IMR-90 (cell line): ENCODE measurements at regions not wholly inside any gene's neighbourhood (a gene's known extent, or its start where the extent isn't known, plus 50 kb on each side); places are given as distances from the start of the nearest gene placed in this dataset.

ENCODE experiments used
- MAZ ChIP-seq: IDR thresholded peaks from 2 replicates; pipeline ENCODE4 v1.6.1; 2012; ENCODE audit warnings: low read depth, mild to moderate bottlenecking, low read length, improper control_type of control experiment, moderate library complexity, borderline replicate concordance
- MXI1 ChIP-seq: IDR thresholded peaks from 2 replicates; pipeline ENCODE4 v1.6.1; 2012; ENCODE audit warnings: low read depth, mild to moderate bottlenecking, low read length, moderate library complexity, borderline replicate concordance
- POLR2A ChIP-seq: IDR thresholded peaks from 2 replicates; pipeline ENCODE4 v1.6.1; 2012; ENCODE audit warnings: mild to moderate bottlenecking, low read depth, low read length
- RAD21 ChIP-seq: IDR thresholded peaks from 2 replicates; pipeline ENCODE4 v1.6.1; 2012; ENCODE audit warnings: low read length, improper control_type of control experiment
- RCOR1 ChIP-seq: IDR thresholded peaks from 2 replicates; pipeline ENCODE4 v1.6.1; 2012; ENCODE audit warnings: mild to moderate bottlenecking, low read length, improper control_type of control experiment; ENCODE audit not compliant: insufficient replicate concordance
- RFX5 ChIP-seq: IDR thresholded peaks from 2 replicates; pipeline ENCODE4 v1.8.0; 2012; ENCODE audit warnings: low read depth, mild to moderate bottlenecking, low read length, moderate library complexity
- TF ChIP-seq, protein P1 (sequence below): conservative IDR thresholded peaks from 2 replicates; pipeline ENCODE4 v1.5.1; 2012; ENCODE audit warnings: mild to moderate bottlenecking, low read depth, low read length, improper control_type of control experiment
- TF ChIP-seq, protein P2 (sequence below): fragments of 150-350 bp; IDR thresholded peaks from 2 replicates; pipeline ENCODE4 v1.6.1; 2017; ENCODE audit warnings: mild to moderate bottlenecking, antibody characterized with exemption, low read length, low read depth
- TF ChIP-seq, protein P3 (sequence below): fragments of 150-350 bp; IDR thresholded peaks from 2 replicates; pipeline ENCODE4 v1.6.1; 2016; ENCODE audit warnings: low read depth, mild to moderate bottlenecking, low read length, moderate library complexity, borderline replicate concordance

DNA sequence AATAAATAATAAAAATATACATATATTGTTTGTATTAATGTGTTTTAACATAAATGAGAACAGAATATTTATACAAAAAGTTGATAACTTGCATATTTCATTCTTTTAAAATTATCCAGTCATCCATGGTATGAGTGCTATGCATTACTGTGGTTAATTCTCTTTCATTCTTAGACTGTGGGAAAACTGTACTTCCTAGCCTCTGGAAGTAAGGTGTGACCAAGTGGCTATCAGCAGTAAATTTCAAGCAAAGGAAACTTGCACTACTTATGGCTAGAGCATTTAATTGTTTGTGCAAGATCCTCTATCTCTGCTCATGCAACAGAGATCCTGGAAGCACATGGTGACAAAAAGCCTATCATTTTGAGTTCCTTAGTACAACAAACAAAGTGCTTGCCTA is 1054.5 kb upstream of the PABPC4L start:
- TF ChIP-seq, protein P1, sequence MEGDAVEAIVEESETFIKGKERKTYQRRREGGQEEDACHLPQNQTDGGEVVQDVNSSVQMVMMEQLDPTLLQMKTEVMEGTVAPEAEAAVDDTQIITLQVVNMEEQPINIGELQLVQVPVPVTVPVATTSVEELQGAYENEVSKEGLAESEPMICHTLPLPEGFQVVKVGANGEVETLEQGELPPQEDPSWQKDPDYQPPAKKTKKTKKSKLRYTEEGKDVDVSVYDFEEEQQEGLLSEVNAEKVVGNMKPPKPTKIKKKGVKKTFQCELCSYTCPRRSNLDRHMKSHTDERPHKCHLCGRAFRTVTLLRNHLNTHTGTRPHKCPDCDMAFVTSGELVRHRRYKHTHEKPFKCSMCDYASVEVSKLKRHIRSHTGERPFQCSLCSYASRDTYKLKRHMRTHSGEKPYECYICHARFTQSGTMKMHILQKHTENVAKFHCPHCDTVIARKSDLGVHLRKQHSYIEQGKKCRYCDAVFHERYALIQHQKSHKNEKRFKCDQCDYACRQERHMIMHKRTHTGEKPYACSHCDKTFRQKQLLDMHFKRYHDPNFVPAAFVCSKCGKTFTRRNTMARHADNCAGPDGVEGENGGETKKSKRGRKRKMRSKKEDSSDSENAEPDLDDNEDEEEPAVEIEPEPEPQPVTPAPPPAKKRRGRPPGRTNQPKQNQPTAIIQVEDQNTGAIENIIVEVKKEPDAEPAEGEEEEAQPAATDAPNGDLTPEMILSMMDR = no peak
- TF ChIP-seq RAD21 (no peak), POLR2A (no peak), MAZ (no peak), RCOR1 (no peak), RFX5 (no peak), MXI1 (no peak)
- TF ChIP-seq, protein P2, sequence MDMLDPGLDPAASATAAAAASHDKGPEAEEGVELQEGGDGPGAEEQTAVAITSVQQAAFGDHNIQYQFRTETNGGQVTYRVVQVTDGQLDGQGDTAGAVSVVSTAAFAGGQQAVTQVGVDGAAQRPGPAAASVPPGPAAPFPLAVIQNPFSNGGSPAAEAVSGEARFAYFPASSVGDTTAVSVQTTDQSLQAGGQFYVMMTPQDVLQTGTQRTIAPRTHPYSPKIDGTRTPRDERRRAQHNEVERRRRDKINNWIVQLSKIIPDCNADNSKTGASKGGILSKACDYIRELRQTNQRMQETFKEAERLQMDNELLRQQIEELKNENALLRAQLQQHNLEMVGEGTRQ = no peak
- TF ChIP-seq, protein P3, sequence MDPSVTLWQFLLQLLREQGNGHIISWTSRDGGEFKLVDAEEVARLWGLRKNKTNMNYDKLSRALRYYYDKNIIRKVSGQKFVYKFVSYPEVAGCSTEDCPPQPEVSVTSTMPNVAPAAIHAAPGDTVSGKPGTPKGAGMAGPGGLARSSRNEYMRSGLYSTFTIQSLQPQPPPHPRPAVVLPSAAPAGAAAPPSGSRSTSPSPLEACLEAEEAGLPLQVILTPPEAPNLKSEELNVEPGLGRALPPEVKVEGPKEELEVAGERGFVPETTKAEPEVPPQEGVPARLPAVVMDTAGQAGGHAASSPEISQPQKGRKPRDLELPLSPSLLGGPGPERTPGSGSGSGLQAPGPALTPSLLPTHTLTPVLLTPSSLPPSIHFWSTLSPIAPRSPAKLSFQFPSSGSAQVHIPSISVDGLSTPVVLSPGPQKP = no peak
